GM23338 (cell line): ENCODE measurements at regions not wholly inside any gene's neighbourhood (a gene's known extent, or its start where the extent isn't known, plus 50 kb on each side); places are given as distances from the start of the nearest gene placed in this dataset.

Source experiments
- ATAC-seq: fragments of 200-7000 bp; cut with Tn5 transposase; 3 replicates; pipeline ENCODE4 v1.9.1; 2020
- DNase-seq: peaks from one replicate; pipeline ENCODE4 v3.0.0-alpha.2; 2015; ENCODE audit warnings: low spot score
- H2AFZ ChIP-seq: fragments of 200-600 bp; sonication (generic); 2 replicates; pipeline ENCODE4 v1.8.0; 2016; ENCODE audit warnings: antibody characterized with exemption, mild to moderate bottlenecking, moderate library complexity
- H3F3A ChIP-seq: fragments of 200-600 bp; sonication (generic); replicated peaks from 2 replicates; pipeline ENCODE4 v1.8.0; 2017; ENCODE audit warnings: antibody characterized with exemption, mixed run types, low read depth
- H3K27ac ChIP-seq: fragments of 200-600 bp; sonication (generic); 2 replicates; pipeline ENCODE4 v1.6.1; 2016; ENCODE audit warnings: low read depth
- H3K27me3 ChIP-seq: fragments of 200-600 bp; sonication (generic); 2 replicates; pipeline ENCODE4 v1.8.0; 2016; ENCODE audit warnings: mild to moderate bottlenecking, mixed run types, moderate library complexity; ENCODE audit not compliant: insufficient read depth
- H3K36me3 ChIP-seq: fragments of 200-600 bp; sonication (generic); 2 replicates; pipeline ENCODE4 v1.8.0; 2016; ENCODE audit warnings: mild to moderate bottlenecking; ENCODE audit not compliant: insufficient read depth
- H3K4me1 ChIP-seq: fragments of 200-600 bp; sonication (generic); 2 replicates; pipeline ENCODE4 v1.8.0; 2016; ENCODE audit warnings: mild to moderate bottlenecking, moderate library complexity; ENCODE audit not compliant: insufficient read depth
- H3K4me2 ChIP-seq: fragments of 200-600 bp; sonication (generic); 2 replicates; pipeline ENCODE4 v1.7.1; 2017; ENCODE audit warnings: mixed run types
- H3K4me3 ChIP-seq: fragments of 200-600 bp; sonication (generic); 2 replicates; pipeline ENCODE4 v1.6.1; 2016; ENCODE audit warnings: mixed run types
- H3K79me2 ChIP-seq: fragments of 200-600 bp; sonication (generic); replicated peaks from 2 replicates; pipeline ENCODE4 v1.8.0; 2017; ENCODE audit warnings: mild to moderate bottlenecking; ENCODE audit not compliant: insufficient read depth
- H3K9me2 ChIP-seq: fragments of 200-600 bp; sonication (generic); 2 replicates; pipeline ENCODE4 v1.8.0; 2017; ENCODE audit not compliant: insufficient read depth
- H4K20me1 ChIP-seq: fragments of 200-600 bp; sonication (generic); replicated peaks from 2 replicates; pipeline ENCODE4 v1.8.0; 2017; ENCODE audit warnings: mild to moderate bottlenecking; ENCODE audit not compliant: insufficient read depth
- H3K27ac Mint-ChIP-seq: 2 replicates; pipeline ENCODE4 v1.8.0; 2020; ENCODE audit warnings: inconsistent platforms, mild to moderate bottlenecking, moderate library complexity, mixed read lengths
- H3K27me3 Mint-ChIP-seq: 3 replicates; pipeline ENCODE4 v1.8.0; 2022; ENCODE audit warnings: low read depth, mild to moderate bottlenecking, moderate library complexity, mixed read lengths, inconsistent platforms; ENCODE audit not compliant: insufficient read depth, poor library complexity
- H3K36me3 Mint-ChIP-seq: 3 replicates; pipeline ENCODE4 v1.8.0; 2021; ENCODE audit warnings: low read depth, mild to moderate bottlenecking, inconsistent platforms, moderate library complexity, mixed read lengths
- H3K4me1 Mint-ChIP-seq: 3 replicates; pipeline ENCODE4 v1.8.0; 2020; ENCODE audit warnings: mild to moderate bottlenecking, inconsistent platforms, mixed read lengths
- H3K4me3 Mint-ChIP-seq: 3 replicates; pipeline ENCODE4 v1.8.0; 2021; ENCODE audit warnings: moderate library complexity, mild to moderate bottlenecking, inconsistent platforms, mixed read lengths
- H3K9me3 Mint-ChIP-seq: 3 replicates; pipeline ENCODE4 v1.8.0; 2020; ENCODE audit warnings: moderate library complexity, mild to moderate bottlenecking, inconsistent platforms, mixed read lengths
- CREB1 ChIP-seq: fragments of 250-450 bp; sonication (Bioruptor Pico); IDR thresholded peaks from 2 replicates; pipeline ENCODE4 v1.5.0; 2020; ENCODE audit warnings: low read depth, mild to moderate bottlenecking, moderate library complexity
- CTCF ChIP-seq, 2 experiments: fragments of 200-600 bp in 1 of 2; sonication (generic) in 1 of 2; conservative IDR thresholded peaks; 2 replicates each; pipeline versions ENCODE4 v1.5.1 to v1.6.1; 2016 to 2017; ENCODE audit warnings: antibody characterized with exemption in 2 of 2, low read depth in 2 of 2, mild to moderate bottlenecking in 2 of 2, moderate library complexity in 1 of 2
- ETS1 ChIP-seq: IDR thresholded peaks from 2 replicates; pipeline ENCODE4 v1.6.1; 2016; ENCODE audit warnings: antibody characterized with exemption
- EZH2 ChIP-seq: fragments of 200-600 bp; sonication (generic); IDR thresholded peaks from one replicate; pipeline ENCODE4 v1.8.0; 2017; ENCODE audit warnings: antibody characterized with exemption, mild to moderate bottlenecking, low read depth; ENCODE audit not compliant: unreplicated experiment
- NANOG ChIP-seq: IDR thresholded peaks from 2 replicates; pipeline ENCODE4 v1.6.1; 2016; ENCODE audit warnings: antibody characterized with exemption, borderline replicate concordance
- POLR2AphosphoS5 ChIP-seq: IDR thresholded peaks from 2 replicates; pipeline ENCODE4 v1.6.1; 2016; ENCODE audit warnings: antibody characterized with exemption, low read depth
- REST ChIP-seq: IDR thresholded peaks from one replicate; pipeline ENCODE4 v1.6.1; 2018; ENCODE audit warnings: antibody characterized with exemption; ENCODE audit not compliant: unreplicated experiment
- STAT1 ChIP-seq: IDR thresholded peaks from one replicate; pipeline ENCODE4 v1.6.1; 2016; ENCODE audit warnings: antibody characterized with exemption; ENCODE audit not compliant: unreplicated experiment
- ZNF114 ChIP-seq: fragments of 250-450 bp; sonication (Bioruptor Pico); IDR thresholded peaks from 2 replicates; pipeline ENCODE4 v1.5.0; 2020; ENCODE audit warnings: mild to moderate bottlenecking, moderate library complexity
- ZNF331 ChIP-seq: fragments of 250-450 bp; sonication (Bioruptor Pico); IDR thresholded peaks from 2 replicates; pipeline ENCODE4 v1.5.0; 2020; ENCODE audit warnings: low read depth, mild to moderate bottlenecking, moderate library complexity
- ZNF462 ChIP-seq: fragments of 250-450 bp; sonication (Bioruptor Pico); IDR thresholded peaks from 2 replicates; pipeline ENCODE4 v1.5.0; 2020; ENCODE audit warnings: mild to moderate bottlenecking, moderate library complexity

GRCh38 chr6:165081944-165082532, 227.4 kb downstream of the C6orf118 start:
- peaks cover 8% of the 10 kb centered on the region; the same call in 2 of the 3 replicates for H3K9me3 Mint-ChIP-seq
- Histone ChIP-seq H3K4me1 (no peaks in the 10 kb centered on the region), H3K27me3 (no peaks in the 10 kb centered on the region), H4K20me1 (no peaks in the 10 kb centered on the region), H3K9me2 (0 out of 2 replicates have a peak, but pooled peaks cover 3% of the 10 kb centered on the region), H3K36me3 (no peaks in the 10 kb centered on the region), H3K4me3 (no peak overlapping the region), H3F3A (no peaks in the 10 kb centered on the region), H3K4me2 (no peak overlapping the region), H3K27ac (no peak overlapping the region), H3K79me2 (no peaks in the 10 kb centered on the region), H2AFZ (no peak overlapping the region)
- H3K4me3 Mint-ChIP-seq, result no peak overlapping the region
- no peak overlapping the region for H3K27ac Mint-ChIP-seq
- H3K4me1 Mint-ChIP-seq, result no peaks in the 10 kb centered on the region
- ATAC-seq, result no peak
- H3K27me3 Mint-ChIP-seq, result peaks cover 2% of the 10 kb centered on the region
- H3K36me3 Mint-ChIP-seq, result peaks cover 4% of the 10 kb centered on the region; the same call in 1 of the 3 replicates
- no peak for DNase-seq
- TF ChIP-seq ETS1, result no peak
- TF ChIP-seq ZNF114, result no peak
- TF ChIP-seq POLR2AphosphoS5, result no peak
- TF ChIP-seq CREB1, result no peak
- no peak for TF ChIP-seq STAT1
- TF ChIP-seq ZNF462 (CRISPR knock-in tag), result no peak
- no peak for TF ChIP-seq REST
- no peak for TF ChIP-seq ZNF331 (CRISPR knock-in tag)
- no peak for TF ChIP-seq EZH2
- no peak for TF ChIP-seq CTCF (conservative IDR thresholded peaks at IDR 0.05; ENCODE audit: low read depth in 2 of 2)
- no peak for TF ChIP-seq NANOG
